NT2/D1 (cell line): ENCODE measurements at regions not wholly inside any gene's neighbourhood (a gene's known extent, or its start where the extent isn't known, plus 50 kb on each side); places are given as distances from the start of the nearest gene placed in this dataset.

ENCODE experiments used
- SUZ12 ChIP-seq: IDR thresholded peaks from 2 replicates; pipeline ENCODE4 v1.6.1; 2011; ENCODE audit not compliant: insufficient read length, insufficient read depth; ENCODE audit errors: extremely low read depth
- YY1 ChIP-seq: IDR thresholded peaks from 2 replicates; pipeline ENCODE4 v1.6.1; 2011; ENCODE audit not compliant: insufficient read length, insufficient read depth
- ZNF274 ChIP-seq: IDR thresholded peaks from 2 replicates; pipeline ENCODE4 v1.6.1; 2011; ENCODE audit warnings: mild to moderate bottlenecking, low read depth, low read length

- no peak for TF ChIP-seq YY1
- no peak for TF ChIP-seq SUZ12
- no peak for TF ChIP-seq ZNF274
These were observed 204.1 kb downstream of the SEC61B start for GRCh38 chr9:99425923-99426842.
